HG03565 (cell line): ENCODE measurements at regions not wholly inside any gene's neighbourhood (a gene's known extent, or its start where the extent isn't known, plus 50 kb on each side); places are given as distances from the start of the nearest gene placed in this dataset.
"Not testable (repeated sequence)": the region's sequence is repeated elsewhere in the genome, so short reads cannot be mapped to it uniquely, and the experiment has no call there.

Source experiments
- ATAC-seq: cut with Tn5 transposase; IDR thresholded peaks from one replicate; pipeline ENCODE4 v1.9.1; 2021; ENCODE audit warnings: mild to moderate bottlenecking, moderate library complexity; ENCODE audit not compliant: unreplicated experiment

GRCh38 chr20:7151676-7152470 is 384.4 kb downstream of the BMP2 start:
- ATAC-seq, result no peak

GRCh38 chr20:7155282-7155681 is 387.8 kb downstream of the BMP2 start:
- ATAC-seq, result no peak

GRCh38 chr20:7155794-7156193 is 388.3 kb downstream of the BMP2 start:
- no peak for ATAC-seq

GRCh38 chr20:7159903-7160302 is 392.4 kb downstream of the BMP2 start:
- ATAC-seq, result no peak

GRCh38 chr20:7161690-7162089 is 394.2 kb downstream of the BMP2 start:
- no peak for ATAC-seq

GRCh38 chr20:7171911-7172310 is 404.4 kb downstream of the BMP2 start:
- no peak for ATAC-seq

- no peak for ATAC-seq
These were observed 407.1 kb downstream of the BMP2 start for GRCh38 chr20:7174554-7174953.

GRCh38 chr20:7175827-7176226 is 408.3 kb downstream of the BMP2 start:
- not testable (repeated sequence) for ATAC-seq

- ATAC-seq, result no peak
These were observed 410.5 kb downstream of the BMP2 start for GRCh38 chr20:7178004-7178403.

- no peak for ATAC-seq
These were observed 413.0 kb downstream of the BMP2 start for GRCh38 chr20:7180256-7181045.

- no peak for ATAC-seq
These were observed 421.7 kb downstream of the BMP2 start for GRCh38 chr20:7189231-7189630.

- ATAC-seq, result no peak
These were observed 426.2 kb downstream of the BMP2 start for GRCh38 chr20:7193681-7194080.

GRCh38 chr20:7195704-7196103 is 428.2 kb downstream of the BMP2 start:
- ATAC-seq, result no peak

GRCh38 chr20:7196481-7196880 is 429.0 kb downstream of the BMP2 start:
- no peak for ATAC-seq

GRCh38 chr20:7199861-7200260 is 432.4 kb downstream of the BMP2 start:
- ATAC-seq, result no peak

- ATAC-seq, result no peak
These were observed 439.8 kb downstream of the BMP2 start for GRCh38 chr20:7207186-7207798.

- ATAC-seq, result no peak
These were observed 443.4 kb downstream of the BMP2 start for GRCh38 chr20:7210910-7211309.

- no peak for ATAC-seq
These were observed 446.7 kb downstream of the BMP2 start for GRCh38 chr20:7214081-7214740.

- no peak for ATAC-seq
These were observed 450.1 kb downstream of the BMP2 start for GRCh38 chr20:7217606-7218005.

GRCh38 chr20:7220755-7221154 is 453.3 kb downstream of the BMP2 start:
- ATAC-seq, result no peak

- no peak for ATAC-seq
These were observed 458.7 kb downstream of the BMP2 start for GRCh38 chr20:7226156-7226555.
